H7 (cell line): ENCODE measurements at regions not wholly inside any gene's neighbourhood (a gene's known extent, or its start where the extent isn't known, plus 50 kb on each side); places are given as distances from the start of the nearest gene placed in this dataset.
"Not testable (repeated sequence)": the region's sequence is repeated elsewhere in the genome, so short reads cannot be mapped to it uniquely, and the experiment has no call there.

ENCODE experiments used
- DNase-seq: peaks from one replicate; pipeline ENCODE4 v3.0.0; 2012
- H3K27me3 ChIP-seq: 2 replicates; pipeline ENCODE4 v1.6.0; 2011; ENCODE audit warnings: mild to moderate bottlenecking, low read length; ENCODE audit not compliant: control insufficient read depth, insufficient read depth
- H3K36me3 ChIP-seq: replicated peaks from 2 replicates; pipeline ENCODE4 v1.5.1; 2011; ENCODE audit warnings: low read length; ENCODE audit not compliant: control insufficient read depth, insufficient read depth
- H3K4me3 ChIP-seq: 2 replicates; pipeline ENCODE4 v1.5.1; 2011; ENCODE audit warnings: low read depth, mild to moderate bottlenecking, control low read depth, low read length, moderate library complexity; ENCODE audit not compliant: insufficient read depth

- Histone ChIP-seq H3K27me3 (no peaks in the 10 kb centered on the region), H3K36me3 (no peaks in the 10 kb centered on the region), H3K4me3 (no peak overlapping the region)
- DNase-seq = no peak
Observed at GRCh38 chr14:40113671-40114070, 681.4 kb upstream of the FBXO33 start.

DNA sequence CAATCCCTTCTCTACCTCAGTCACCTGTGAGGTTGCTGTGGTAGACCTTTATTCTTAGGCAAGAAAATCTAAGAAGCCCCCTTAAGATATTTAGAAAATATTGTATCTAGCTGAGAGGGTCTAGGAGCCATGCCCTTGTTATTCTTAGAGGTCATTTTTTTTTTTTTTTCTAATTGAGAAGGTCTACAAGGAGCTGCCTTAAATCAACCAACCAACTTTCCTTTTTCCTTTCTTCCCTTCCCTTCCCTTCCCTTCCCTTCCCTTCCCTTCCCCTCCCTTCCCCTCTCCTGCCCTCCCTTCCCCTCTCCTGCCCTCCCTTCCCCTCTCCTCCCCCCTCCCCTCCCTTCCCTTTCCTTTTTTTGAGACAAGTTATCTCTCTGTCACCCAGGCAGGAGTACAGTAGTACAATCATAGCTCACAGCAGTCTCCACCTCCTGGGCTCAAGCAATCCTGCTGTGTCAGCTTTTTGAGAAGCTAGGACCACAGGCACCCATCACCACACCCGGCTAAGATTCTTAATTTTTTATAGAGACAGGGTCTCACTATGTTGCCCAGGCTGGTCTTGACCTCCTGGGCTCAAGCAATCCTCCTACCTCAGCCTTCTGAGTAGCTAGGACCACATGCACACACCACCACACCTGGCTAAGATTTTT is 668.4 kb upstream of the FBXO33 start:
- Histone ChIP-seq H3K36me3 (no peaks in the 10 kb centered on the region), H3K4me3 (no peak overlapping the region), H3K27me3 (no peaks in the 10 kb centered on the region)
- no peak for DNase-seq

DNA sequence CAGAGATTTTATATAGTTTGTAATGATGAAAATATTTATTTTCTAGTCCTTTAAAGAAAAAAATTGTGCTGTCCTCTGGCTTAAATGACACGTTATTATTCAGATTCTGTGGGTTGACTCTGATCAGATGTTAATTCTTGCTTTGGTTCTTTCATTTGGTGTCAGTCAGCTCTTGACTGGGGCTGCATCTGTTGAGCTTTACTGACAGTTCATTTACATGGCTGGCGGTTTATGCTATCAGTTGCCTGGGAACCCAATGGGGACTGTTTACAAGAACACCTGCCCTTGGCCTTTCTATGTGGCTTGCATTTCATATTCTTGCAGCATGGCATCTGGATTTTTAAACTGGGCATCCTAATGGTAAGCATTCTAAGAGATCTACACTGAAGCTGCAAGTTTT is 667.1 kb upstream of the FBXO33 start:
- H3K27me3 ChIP-seq = no peaks in the 10 kb centered on the region
- no peak overlapping the region for H3K4me3 ChIP-seq
- H3K36me3 ChIP-seq = no peaks in the 10 kb centered on the region
- DNase-seq = no peak

DNA sequence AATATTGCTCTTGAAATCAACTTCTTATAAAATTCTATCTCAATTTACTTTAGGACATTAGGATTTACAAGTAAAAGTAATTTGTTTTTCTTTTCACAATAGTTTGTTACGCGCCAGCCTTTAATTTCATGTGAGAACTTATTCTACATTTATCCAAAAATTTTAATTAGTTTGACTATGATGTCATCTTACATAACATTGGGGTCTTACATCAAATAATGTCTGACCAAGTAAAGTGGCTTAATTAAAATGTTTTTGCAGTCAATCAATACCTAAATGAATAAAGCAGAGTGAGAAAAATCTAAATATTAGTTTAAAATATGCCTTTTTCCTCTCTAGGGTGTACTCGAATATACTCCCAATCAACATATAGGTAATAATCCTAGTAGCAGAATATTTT is 666.2 kb upstream of the FBXO33 start:
- Histone ChIP-seq H3K4me3 (no peak overlapping the region), H3K36me3 (no peaks in the 10 kb centered on the region), H3K27me3 (no peaks in the 10 kb centered on the region)
- no peak for DNase-seq

- Histone ChIP-seq H3K36me3 (no peaks in the 10 kb centered on the region), H3K4me3 (no peak overlapping the region), H3K27me3 (no peaks in the 10 kb centered on the region)
- DNase-seq = no peak
Observed at GRCh38 chr14:40096968-40097367, 664.7 kb upstream of the FBXO33 start.

GRCh38 chr14:40093800-40094199 is 661.6 kb upstream of the FBXO33 start:
- DNase-seq = no peak
- Histone ChIP-seq H3K36me3 (no peaks in the 10 kb centered on the region), H3K27me3 (no peaks in the 10 kb centered on the region), H3K4me3 (no peak overlapping the region)

- no peak for DNase-seq
- H3K27me3 ChIP-seq = no peaks in the 10 kb centered on the region
Observed at GRCh38 chr14:40074169-40074568, 641.9 kb upstream of the FBXO33 start.

GRCh38 chr14:40072175-40072574 is 639.9 kb upstream of the FBXO33 start:
- no peaks in the 10 kb centered on the region for H3K36me3 ChIP-seq
- no peak overlapping the region for H3K4me3 ChIP-seq
- no peaks in the 10 kb centered on the region for H3K27me3 ChIP-seq
- DNase-seq = no peak

More at GRCh38 chr14:40074169-40074568, 641.9 kb upstream of the FBXO33 start:
- no peaks in the 10 kb centered on the region for H3K36me3 ChIP-seq
- no peak overlapping the region for H3K4me3 ChIP-seq

GRCh38 chr14:40058901-40059897 is 627.0 kb upstream of the FBXO33 start:
- H3K4me3 ChIP-seq = no peak overlapping the region
- no peak for DNase-seq
- no peaks in the 10 kb centered on the region for H3K27me3 ChIP-seq
- H3K36me3 ChIP-seq = no peaks in the 10 kb centered on the region

DNA sequence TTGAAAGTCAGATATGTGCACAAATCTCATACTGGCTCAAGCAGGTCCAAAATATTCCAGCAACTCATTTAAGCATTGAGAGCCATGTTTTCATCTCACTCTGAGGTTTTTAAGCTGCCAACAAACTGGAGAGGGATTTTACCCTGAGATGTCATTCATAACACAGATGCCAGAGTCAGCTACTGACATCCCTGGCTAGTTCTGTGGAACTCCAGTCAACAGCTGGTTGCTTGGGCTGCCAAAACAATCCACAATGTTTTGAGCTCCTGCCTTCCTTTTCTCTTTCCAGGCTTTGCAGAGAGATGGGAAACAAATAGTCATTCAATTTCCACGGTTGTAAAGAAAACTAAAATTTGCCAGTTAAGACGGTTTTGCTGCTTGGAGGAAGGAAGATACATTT is 621.2 kb upstream of the FBXO33 start:
- no peak overlapping the region for H3K4me3 ChIP-seq
- no peak for DNase-seq

DNA sequence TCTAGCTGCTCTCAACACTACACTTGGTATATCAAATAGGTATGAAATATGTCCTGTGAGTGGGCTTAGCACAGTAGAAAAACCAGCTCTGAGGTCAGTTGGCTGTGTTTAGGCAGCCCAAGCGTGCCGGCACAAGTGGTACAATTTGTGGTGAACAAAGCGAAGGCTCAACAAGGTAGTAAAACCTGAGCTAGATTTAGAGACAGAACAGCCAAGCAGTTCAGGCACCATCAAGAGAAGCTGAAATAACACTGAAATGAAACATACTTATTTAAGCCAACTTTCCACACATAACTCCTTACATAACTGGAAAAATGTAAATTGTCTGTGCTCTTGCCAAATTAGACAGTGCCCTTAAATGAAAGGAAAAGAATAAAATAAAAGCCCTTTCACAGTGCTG is 596.8 kb upstream of the FBXO33 start:
- DNase-seq = no peak
- H3K4me3 ChIP-seq = no peak overlapping the region
- no peaks in the 10 kb centered on the region for H3K36me3 ChIP-seq
- no peaks in the 10 kb centered on the region for H3K27me3 ChIP-seq

More for the DNA sequence above, 621.2 kb upstream of the FBXO33 start:
- Histone ChIP-seq H3K36me3 (no peaks in the 10 kb centered on the region), H3K27me3 (no peaks in the 10 kb centered on the region)

- DNase-seq = no peak
- Histone ChIP-seq H3K36me3 (no peaks in the 10 kb centered on the region), H3K27me3 (no peaks in the 10 kb centered on the region), H3K4me3 (no peak overlapping the region)
Observed at GRCh38 chr14:40025101-40025500, 592.9 kb upstream of the FBXO33 start.

GRCh38 chr14:40010961-40011360 is 578.7 kb upstream of the FBXO33 start:
- no peaks in the 10 kb centered on the region for H3K36me3 ChIP-seq
- H3K4me3 ChIP-seq = no peak overlapping the region
- H3K27me3 ChIP-seq = no peaks in the 10 kb centered on the region
- no peak for DNase-seq

DNA sequence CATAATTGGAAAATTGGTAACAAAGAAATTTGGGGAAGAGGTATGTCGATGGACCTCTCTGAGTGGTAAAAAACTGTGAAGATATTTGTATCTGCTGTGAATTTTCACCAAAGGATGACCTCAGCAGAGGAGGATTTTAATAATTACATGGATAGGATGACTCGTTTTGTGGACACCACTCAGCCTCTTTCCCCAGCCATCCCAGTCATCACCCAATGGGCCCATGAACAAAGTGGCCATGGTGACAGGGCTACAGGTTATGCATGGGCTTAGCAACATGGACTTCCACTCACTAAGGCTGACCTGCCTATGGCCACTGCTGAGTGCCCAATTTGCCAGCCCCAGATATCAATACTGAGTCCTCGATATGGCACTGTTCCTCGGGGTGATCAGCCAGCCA is 577.5 kb upstream of the FBXO33 start:
- no peak overlapping the region for H3K4me3 ChIP-seq
- no peaks in the 10 kb centered on the region for H3K27me3 ChIP-seq
- no peaks in the 10 kb centered on the region for H3K36me3 ChIP-seq
- DNase-seq = no peak

- H3K27me3 ChIP-seq = not testable (repeated sequence)
Observed at GRCh38 chr14:40008345-40008744, 576.1 kb upstream of the FBXO33 start.

More at GRCh38 chr14:40008345-40008744, 576.1 kb upstream of the FBXO33 start:
- not testable (repeated sequence) for H3K36me3 ChIP-seq, DNase-seq, H3K4me3 ChIP-seq
